IMR-90 (cell line): ENCODE measurements at regions not wholly inside any gene's neighbourhood (a gene's known extent, or its start where the extent isn't known, plus 50 kb on each side); places are given as distances from the start of the nearest gene placed in this dataset.

Experiments used
- ATAC-seq: fragments of 200-7000 bp; cut with Tn5 transposase; 2 replicates; pipeline ENCODE4 v1.9.1; 2020; ENCODE audit warnings: low read depth, mild to moderate bottlenecking, moderate library complexity
- BruUV-seq: library from RNA; stranded (reverse); fragments of 400-500 nt; replicated peaks from 2 replicates; lab custom pipeline; 2021; lab: Mats Ljungman, UMichigan
- CTCF ChIA-PET: fragments of 300-600 bp; formaldehyde crosslinking; extraction: SDS; loops from one replicate; lab custom pipeline; 2021; ENCODE audit warnings: antibody characterized with exemption; lab: Yijun Ruan, JAX
- POLR2A ChIA-PET: fragments of 300-600 bp; sonication (Branson Sonifier 250); formaldehyde crosslinking; loops from one replicate; lab custom pipeline; 2022; ENCODE audit warnings: antibody characterized with exemption; ENCODE audit not compliant: unreplicated experiment; lab: Charles Lee
- DNase-seq: peaks from one replicate; pipeline ENCODE4 v3.0.0; 2013
- H2AFZ ChIP-seq: replicated peaks from 2 replicates; pipeline ENCODE3; 2013; ENCODE audit warnings: low read length, mild to moderate bottlenecking; ENCODE audit not compliant: poor library complexity
- H2AK5ac ChIP-seq: 2 replicates; pipeline ENCODE4 v1.6.1; 2013; ENCODE audit warnings: low read depth, low read length, inconsistent platforms
- H2AK9ac ChIP-seq: replicated peaks from 2 replicates; pipeline ENCODE3; 2013; ENCODE audit warnings: mild to moderate bottlenecking, low read depth, low read length, moderate library complexity; ENCODE audit not compliant: poor library complexity
- H2BK120ac ChIP-seq: 2 replicates; pipeline ENCODE4 v1.6.1; 2013; ENCODE audit warnings: low read depth, low read length, inconsistent platforms
- H2BK15ac ChIP-seq: 3 replicates; pipeline ENCODE4 v1.6.1; 2013; ENCODE audit warnings: low read depth, low read length, inconsistent platforms
- H2BK20ac ChIP-seq: 2 replicates; pipeline ENCODE4 v1.6.1; 2013; ENCODE audit warnings: low read depth, mild to moderate bottlenecking, inconsistent platforms, low read length, moderate library complexity
- H2BK5ac ChIP-seq: 2 replicates; pipeline ENCODE4 v1.6.1; 2013; ENCODE audit warnings: mild to moderate bottlenecking, low read depth, low read length, inconsistent platforms; ENCODE audit not compliant: poor library complexity, severe bottlenecking
- H3K14ac ChIP-seq: replicated peaks from 2 replicates; pipeline ENCODE4 v1.6.1; 2013; ENCODE audit warnings: low read depth, low read length, inconsistent platforms
- H3K18ac ChIP-seq: 2 replicates; pipeline ENCODE4 v1.6.1; 2013; ENCODE audit warnings: low read depth, low read length, control low read depth
- H3K23ac ChIP-seq: 2 replicates; pipeline ENCODE4 v1.6.1; 2013; ENCODE audit warnings: low read depth, low read length, inconsistent platforms
- H3K27ac ChIP-seq: 2 replicates; pipeline ENCODE4 v1.5.1; 2013; ENCODE audit warnings: mild to moderate bottlenecking, control low read depth, low read length; ENCODE audit not compliant: insufficient read depth
- H3K27me3 ChIP-seq: 2 replicates; pipeline ENCODE4 v1.6.1; 2013; ENCODE audit warnings: low read length; ENCODE audit not compliant: control insufficient read depth, insufficient read depth
- H3K36me3 ChIP-seq: 2 replicates; pipeline ENCODE4 v1.6.1; 2013; ENCODE audit warnings: low read length, mixed read lengths; ENCODE audit not compliant: control insufficient read depth, insufficient read depth
- H3K4ac ChIP-seq: 2 replicates; pipeline ENCODE4 v1.6.1; 2013; ENCODE audit warnings: low read depth, low read length, inconsistent platforms
- H3K4me1 ChIP-seq: 2 replicates; pipeline ENCODE4 v1.6.1; 2013; ENCODE audit warnings: low read length, mixed read lengths; ENCODE audit not compliant: control insufficient read depth, insufficient read depth
- H3K4me2 ChIP-seq: 2 replicates; pipeline ENCODE4 v1.6.1; 2013; ENCODE audit warnings: low read depth, mild to moderate bottlenecking, control low read depth, low read length, moderate library complexity
- H3K4me3 ChIP-seq: 2 replicates; pipeline ENCODE4 v1.5.1; 2013; ENCODE audit warnings: low read depth, mild to moderate bottlenecking, control low read depth, low read length, moderate library complexity; ENCODE audit not compliant: insufficient read depth
- H3K56ac ChIP-seq: 2 replicates; pipeline ENCODE4 v1.6.1; 2013; ENCODE audit warnings: low read length, inconsistent platforms; ENCODE audit not compliant: insufficient read depth; ENCODE audit errors: extremely low read depth
- H3K79me1 ChIP-seq, 2 experiments: 2 replicates each; pipeline ENCODE4 v1.6.1; 2013; ENCODE audit warnings: low read length in 2 of 2, inconsistent platforms in 1 of 2, low read depth in 1 of 2
- H3K9ac ChIP-seq: 2 replicates; pipeline ENCODE4 v1.6.1; 2013; ENCODE audit warnings: low read depth, low read length, control low read depth
- H3K9me1 ChIP-seq: 2 replicates; pipeline ENCODE4 v1.6.1; 2013; ENCODE audit warnings: low read length, inconsistent platforms; ENCODE audit not compliant: insufficient read depth
- H3K9me3 ChIP-seq: 2 replicates; pipeline ENCODE4 v1.6.1; 2013; ENCODE audit warnings: low read length; ENCODE audit not compliant: control insufficient read depth, insufficient read depth
- H4K20me1 ChIP-seq: 2 replicates; pipeline ENCODE4 v1.6.1; 2013; ENCODE audit warnings: low read length, inconsistent platforms; ENCODE audit not compliant: insufficient read depth
- H4K5ac ChIP-seq: 2 replicates; pipeline ENCODE4 v1.6.1; 2013; ENCODE audit warnings: mild to moderate bottlenecking, low read depth, low read length, control low read depth
- H4K8ac ChIP-seq, 2 experiments: 2 replicates each; pipeline ENCODE4 v1.6.1; 2013; ENCODE audit warnings: low read depth in 2 of 2, low read length in 2 of 2, control low read depth in 1 of 2, inconsistent platforms in 1 of 2
- H4K91ac ChIP-seq: 2 replicates; pipeline ENCODE4 v1.6.1; 2013; ENCODE audit warnings: low read depth, low read length, inconsistent platforms; ENCODE audit not compliant: insufficient read depth
- MXI1 ChIP-seq: IDR thresholded peaks from 2 replicates; pipeline ENCODE4 v1.6.1; 2012; ENCODE audit warnings: low read depth, mild to moderate bottlenecking, low read length, moderate library complexity, borderline replicate concordance
- USF2 ChIP-seq: fragments of 150-350 bp; IDR thresholded peaks from 2 replicates; pipeline ENCODE4 v1.6.1; 2017; ENCODE audit warnings: mild to moderate bottlenecking, antibody characterized with exemption, low read length, low read depth
- WGBS, 2 experiments: methylation state at CpG; one replicate each; pipeline versions ENCODE4 v1.1.5 to v1.1.7; 2013; ENCODE audit warnings: missing lambda C conversion rate in 2 of 2; ENCODE audit not compliant: insufficient read length in 1 of 2; ENCODE audit errors: extremely low coverage in 2 of 2; 5-methylcytosine and 5-hydroxymethylcytosine counted together
- dilution Hi-C: fragments of 300-500 bp; cut with HindIII; formaldehyde crosslinking; loops from one replicate; pipeline ENCODE4 v1.14.3; 2018; ENCODE audit warnings: low sequenced_read_pairs; ENCODE audit not compliant: unreplicated experiment
- in situ Hi-C: fragments of 300-500 bp; cut with MboI; formaldehyde crosslinking; loops from 3 replicates; pipeline ENCODE4 v1.14.3; 2019; ENCODE audit warnings: low sequenced_read_pairs, inconsistent platforms, mixed read lengths
- intact Hi-C: fragments of 100-400 bp; cut with micrococcal nuclease; formaldehyde crosslinking; loops from 2 replicates; pipeline ENCODE4 v1.10.0; 2022

GRCh38 chr14:38065106-38065762, 142.5 kb upstream of the SSTR1 start:
- no TSS peak for BruUV-seq
- TF ChIP-seq USF2 (no peak), MXI1 (no peak)

More at GRCh38 chr14:38065106-38065762, 142.5 kb upstream of the SSTR1 start:
- H3K14ac ChIP-seq = no peak overlapping the region
- ATAC-seq (0 out of 2 replicates have a peak, but pooled peaks have one; percentile 14), DNase-seq (no peak)
- H3K4me2 ChIP-seq = no peak overlapping the region
- H3K9ac ChIP-seq = no peak overlapping the region
- no peak overlapping the region for H2BK5ac ChIP-seq
- H2BK20ac ChIP-seq = no peak overlapping the region
- no peak overlapping the region for H2AK9ac ChIP-seq
- H3K4ac ChIP-seq = no peak overlapping the region
- in situ Hi-C loops = no loop called here
- no peak overlapping the region for H2BK15ac ChIP-seq
- H4K8ac ChIP-seq = no peak overlapping the region
- H2AK5ac ChIP-seq = no peak overlapping the region
- no peak overlapping the region for H3K4me3 ChIP-seq
- intact Hi-C loops = no loop called here
- 80% methylated on average over 1 of the region's 6 CpGs; no CpG with 5 or more reads in 1 of the 2 experiments for WGBS, 2 experiments
- ChIA-PET CTCF (no interaction called here), POLR2A (no interaction called here)
- no peak overlapping the region for H3K56ac ChIP-seq
- H3K9me3 ChIP-seq = peaks cover 9% of the 10 kb centered on the region
- no peaks in the 10 kb centered on the region for H3K27me3 ChIP-seq
- no peaks in the 10 kb centered on the region for H3K36me3 ChIP-seq
- no peaks in the 10 kb centered on the region for H3K4me1 ChIP-seq
- no peak overlapping the region for H3K23ac ChIP-seq
- H3K9me1 ChIP-seq = no peaks in the 10 kb centered on the region
- H2BK120ac ChIP-seq = no peak overlapping the region
- no peaks in the 10 kb centered on the region for H3K79me1 ChIP-seq
- H4K5ac ChIP-seq = peak overlapping the region; percentile 29; the same call in 1 of the 2 replicates
- no peak overlapping the region for H4K91ac ChIP-seq
- no peaks in the 10 kb centered on the region for H4K20me1 ChIP-seq
- H3K18ac ChIP-seq = no peak overlapping the region
- H2AFZ ChIP-seq = peak overlapping the region; percentile 4
- H3K27ac ChIP-seq = no peak overlapping the region
- dilution Hi-C loops = no loop called here
